NCI-H526 (cell line): ENCODE measurements at regions not wholly inside any gene's neighbourhood (a gene's known extent, or its start where the extent isn't known, plus 50 kb on each side); places are given as distances from the start of the nearest gene placed in this dataset.
"Not testable (repeated sequence)": the region's sequence is repeated elsewhere in the genome, so short reads cannot be mapped to it uniquely, and the experiment has no call there.

Experiments
- DNase-seq, 2 experiments: peaks; one replicate each; lab custom pipeline; 2025; lab: John Stamatoyannopoulos, UW

DNA sequence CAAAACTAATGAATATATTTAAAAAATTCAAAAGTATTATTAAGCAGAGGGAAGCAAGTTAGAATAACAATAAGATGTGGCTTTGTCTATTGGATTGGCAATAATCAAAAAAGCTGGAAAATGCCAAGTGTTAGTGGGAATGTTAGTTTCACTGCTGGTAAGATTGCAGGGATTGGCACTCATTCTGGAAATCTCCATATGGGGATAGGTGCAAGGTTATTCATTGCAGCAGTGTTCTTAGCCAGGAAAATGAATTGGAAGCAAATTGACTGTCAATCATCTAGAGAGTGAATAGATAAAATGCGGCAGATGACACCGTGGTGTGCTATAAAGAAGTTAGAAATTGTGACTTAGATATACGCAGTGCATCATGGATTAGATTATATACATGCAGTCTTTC, 1615.5 kb upstream of the PCDH7 start:
- no peak for DNase-seq

DNA sequence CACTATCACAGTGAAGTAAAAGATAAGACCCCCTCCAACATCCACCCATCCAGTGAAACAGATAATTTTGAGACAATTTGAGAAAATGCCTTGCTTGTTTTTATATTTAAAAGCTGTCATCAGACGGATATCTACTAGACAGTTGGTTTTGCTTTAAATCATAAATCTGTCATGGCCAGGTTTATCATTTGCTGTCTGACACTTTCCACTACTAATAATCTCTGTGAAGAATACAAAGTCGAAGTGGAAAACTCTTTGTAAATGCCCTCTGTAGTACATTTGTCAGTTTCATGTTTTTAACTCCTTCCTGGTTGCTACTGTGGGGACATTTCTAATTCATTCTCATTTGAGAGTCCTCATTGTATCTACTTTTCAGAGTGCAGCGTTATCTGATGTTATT, 1606.2 kb upstream of the PCDH7 start:
- no peak for DNase-seq

DNA sequence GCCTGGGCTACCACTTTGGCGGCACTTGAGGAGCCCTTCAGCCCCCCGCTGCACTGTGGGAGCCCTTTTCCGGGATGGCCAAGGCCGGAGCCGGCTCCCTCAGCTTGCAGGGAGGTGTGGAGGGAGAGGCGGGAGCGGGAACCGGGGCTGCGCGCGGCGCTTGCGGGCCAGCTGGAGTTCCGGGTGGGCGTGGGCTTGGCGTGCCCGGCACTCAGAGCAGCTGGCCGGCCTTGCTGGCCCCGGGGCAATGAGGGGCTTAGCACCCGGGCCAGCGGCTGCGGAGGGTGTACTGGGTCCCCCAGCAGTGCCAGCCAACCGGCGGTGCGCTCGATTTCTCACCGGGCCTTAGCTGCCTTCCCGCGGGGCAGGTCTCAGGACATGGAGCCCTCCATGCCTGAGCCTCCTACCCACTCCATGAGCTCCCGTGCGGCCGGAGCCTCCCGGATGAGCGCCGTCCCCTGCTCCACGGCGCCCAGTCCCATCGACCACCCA, 1602.9 kb upstream of the PCDH7 start:
- not testable (repeated sequence) for DNase-seq

DNA sequence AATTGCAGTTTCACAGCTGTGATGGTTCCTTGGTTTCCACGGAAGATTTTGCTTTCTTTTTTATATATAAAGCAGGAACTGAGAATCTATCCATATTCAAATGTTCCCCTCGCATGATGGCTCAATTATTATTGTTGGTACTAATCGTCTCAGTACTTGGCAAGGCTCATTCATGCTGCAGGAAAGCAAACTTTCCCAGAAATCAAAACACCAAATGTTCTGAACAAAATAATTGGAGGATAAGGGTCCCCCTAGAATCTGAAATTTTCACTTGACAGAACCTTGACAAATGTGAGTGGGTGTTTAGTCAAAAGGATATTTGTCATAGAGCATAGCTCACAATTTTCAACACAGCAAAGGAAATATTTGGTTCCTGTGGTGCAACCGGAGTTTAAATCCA, 1598.6 kb upstream of the PCDH7 start:
- DNase-seq, result no peak

DNA sequence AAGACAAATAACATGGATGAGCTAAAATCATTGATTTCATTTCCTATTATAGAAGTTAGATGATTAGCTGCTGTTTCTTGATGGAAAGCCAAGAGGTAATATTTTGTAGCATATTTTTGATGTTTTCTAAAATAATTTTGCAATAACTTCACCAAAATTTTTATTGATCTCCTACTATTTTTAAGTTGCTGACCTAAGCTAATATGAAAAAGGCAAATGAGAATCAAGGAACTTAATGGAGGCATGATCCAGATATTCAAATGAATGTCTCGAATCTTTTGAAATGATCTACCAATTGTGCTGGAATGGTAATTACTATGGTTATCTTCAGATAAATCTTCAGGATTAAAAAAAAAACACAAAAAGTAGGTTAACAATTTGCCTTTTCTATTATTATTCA, 1591.4 kb upstream of the PCDH7 start:
- DNase-seq, result no peak

DNA sequence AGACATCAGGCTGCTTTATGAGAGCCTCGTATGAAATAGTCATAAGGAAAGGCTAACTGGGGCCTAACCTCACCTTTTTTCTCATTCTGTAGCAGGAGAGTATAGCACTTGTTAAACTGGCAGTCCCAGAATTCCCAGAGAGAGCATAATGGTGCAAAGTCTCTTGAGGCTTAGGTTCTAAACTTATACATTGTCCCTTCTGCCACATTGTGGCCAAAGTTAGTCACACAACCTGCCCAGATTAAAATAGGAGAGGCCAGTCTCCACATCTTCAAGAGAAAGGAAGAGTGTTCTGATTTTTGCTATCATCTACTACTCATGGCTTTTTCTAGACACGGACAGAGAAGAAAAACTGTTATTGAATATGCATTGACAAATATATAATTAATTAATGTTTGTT, 1588.9 kb upstream of the PCDH7 start:
- DNase-seq, result no peak

DNA sequence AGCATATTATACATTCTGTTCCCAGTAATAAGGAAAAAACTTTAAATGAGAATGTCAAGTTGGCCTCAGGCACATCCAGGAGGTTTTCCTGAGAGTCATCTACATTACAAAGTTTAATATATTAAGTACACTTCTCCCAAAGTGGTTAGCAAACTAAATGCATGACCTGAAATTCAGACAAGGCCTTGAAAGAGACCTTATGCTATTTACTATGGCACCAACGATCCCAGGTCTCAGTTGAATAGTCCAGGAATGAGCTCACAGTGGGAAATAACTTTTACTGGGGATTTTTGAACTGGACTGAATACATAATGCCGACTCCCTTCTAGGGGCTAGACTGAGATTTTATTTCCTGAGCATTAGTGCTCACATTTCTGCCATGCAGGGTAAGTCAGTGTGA, 1577.5 kb upstream of the PCDH7 start:
- no peak for DNase-seq

DNA sequence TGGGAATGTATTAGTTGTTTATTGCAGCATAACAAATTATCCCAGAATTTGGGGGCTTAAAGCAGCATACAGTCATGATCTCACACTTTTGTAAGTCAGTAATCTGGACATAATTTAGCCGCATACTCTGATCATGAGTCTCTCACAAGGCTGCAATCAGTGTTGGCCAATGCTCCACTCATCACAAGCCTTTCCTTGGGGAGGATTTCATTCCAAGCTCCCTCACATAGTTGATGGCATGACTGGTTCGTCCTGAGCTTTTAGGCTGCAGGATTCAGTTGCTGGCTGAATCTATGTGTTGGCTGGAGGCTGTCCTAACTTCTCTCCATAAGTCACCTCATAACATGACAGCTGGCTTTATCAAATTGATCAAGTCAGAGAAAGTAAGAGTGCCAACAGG, 1568.6 kb upstream of the PCDH7 start:
- no peak for DNase-seq

DNA sequence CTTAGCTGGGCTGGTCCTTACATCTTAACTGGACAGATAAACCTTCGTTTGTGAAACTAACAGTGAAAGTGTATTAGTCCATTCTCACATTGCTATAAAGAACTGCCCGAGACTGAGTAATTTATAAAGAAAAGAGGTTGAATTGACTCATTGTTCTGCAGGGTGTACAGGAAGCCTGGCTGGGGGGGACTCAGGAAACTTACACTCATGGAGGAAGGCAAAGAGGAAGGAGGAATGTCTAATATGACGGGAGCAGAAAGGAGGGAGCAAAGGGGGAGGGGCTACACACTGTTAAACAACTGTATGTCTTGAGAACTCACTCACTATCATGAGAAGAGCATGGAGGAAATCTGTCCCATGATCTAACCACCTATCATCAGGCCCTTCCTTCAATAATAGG, 1566.5 kb upstream of the PCDH7 start:
- no peak for DNase-seq

DNA sequence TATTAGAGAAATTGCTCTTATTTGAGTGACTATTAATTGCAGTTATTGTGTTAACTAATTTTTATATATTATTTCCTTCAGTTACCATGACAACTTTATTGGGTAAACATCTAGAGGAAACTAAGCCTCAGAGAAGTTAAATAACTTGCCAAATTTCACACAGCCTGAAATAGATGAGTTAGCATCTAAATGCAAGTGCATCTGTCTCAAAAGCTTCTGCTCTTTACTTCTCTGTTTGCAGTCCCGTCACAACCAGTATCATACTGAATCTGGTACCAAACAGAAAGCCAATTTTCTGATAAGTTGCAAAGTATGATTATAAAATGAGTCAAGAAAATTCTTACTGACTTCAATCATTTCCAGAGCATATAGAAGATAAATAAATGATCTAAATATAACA, 1544.9 kb upstream of the PCDH7 start:
- DNase-seq, result no peak

DNA sequence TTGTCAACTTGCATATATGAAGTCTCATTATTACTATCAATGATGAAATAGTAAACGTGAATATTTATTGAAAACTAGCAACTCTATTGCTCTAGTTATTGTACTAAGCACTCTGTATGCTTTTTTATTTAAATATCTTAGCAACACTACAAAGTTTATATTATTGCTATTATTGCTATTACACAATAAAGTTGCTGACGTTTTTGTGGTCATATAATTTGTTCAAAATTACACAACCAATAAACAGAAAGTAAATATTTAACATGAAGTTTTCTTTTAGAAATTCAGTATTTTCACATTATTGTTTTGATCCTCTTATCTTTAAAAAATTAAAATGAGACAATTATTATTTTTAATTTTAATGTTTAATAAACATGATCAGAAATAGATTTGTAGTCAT, 1521.1 kb upstream of the PCDH7 start:
- DNase-seq, result no peak

DNA sequence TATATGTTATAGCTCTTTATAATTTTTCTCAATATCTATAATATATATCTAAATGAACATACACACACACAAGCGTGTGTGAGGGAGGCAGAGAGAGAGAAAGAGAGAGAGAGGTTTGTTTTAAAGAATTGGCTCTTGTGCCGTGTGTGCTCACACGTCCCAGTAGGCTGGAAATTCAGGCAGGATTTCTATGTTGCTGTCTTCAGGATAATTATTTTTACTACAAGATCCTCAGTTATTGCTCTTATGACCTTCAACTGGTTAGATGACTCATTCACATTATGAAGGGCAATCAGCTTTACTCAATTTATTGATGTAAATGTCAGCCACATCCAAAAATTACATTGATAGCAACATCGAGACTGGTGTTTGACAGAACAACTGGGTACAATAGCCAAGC, 1520.7 kb upstream of the PCDH7 start:
- DNase-seq, result no peak

DNA sequence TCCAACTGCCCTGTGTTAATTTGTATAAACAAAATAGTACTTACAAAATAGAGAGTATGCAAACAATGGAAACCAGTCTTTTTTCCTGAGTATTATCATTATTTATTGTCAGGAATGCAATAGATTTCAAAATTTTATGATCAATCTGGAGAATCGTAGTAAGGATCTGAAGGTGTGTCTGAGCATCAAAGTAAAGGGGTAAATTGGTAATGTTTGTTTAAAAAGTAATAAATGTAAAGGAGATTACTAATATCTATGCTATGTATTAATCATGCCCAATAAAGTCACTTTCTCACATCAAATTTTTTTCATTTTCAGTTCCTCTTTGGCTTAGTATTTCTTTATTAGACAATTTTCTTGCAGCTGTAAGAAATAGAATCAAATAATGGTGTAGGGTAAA, 1507.1 kb upstream of the PCDH7 start:
- DNase-seq, result no peak

DNA sequence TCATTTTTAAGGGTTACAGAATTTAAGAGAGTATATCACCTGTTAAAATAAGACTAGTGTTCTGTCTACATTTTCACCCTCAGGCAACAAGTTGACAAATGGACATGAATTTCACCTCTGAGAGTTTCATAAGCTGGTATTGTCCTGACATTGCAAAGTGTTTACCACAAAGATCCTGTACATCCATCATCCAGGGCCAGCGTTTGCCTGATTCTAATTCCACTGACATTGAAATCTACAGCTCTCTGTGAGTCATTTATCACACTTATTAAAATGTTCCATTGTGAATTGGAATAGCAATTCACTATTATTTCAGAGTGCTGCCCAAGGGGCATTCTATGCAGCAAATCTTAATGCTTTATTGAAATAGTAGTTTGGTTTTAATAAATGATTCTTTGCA, 1499.4 kb upstream of the PCDH7 start:
- no peak for DNase-seq

DNA sequence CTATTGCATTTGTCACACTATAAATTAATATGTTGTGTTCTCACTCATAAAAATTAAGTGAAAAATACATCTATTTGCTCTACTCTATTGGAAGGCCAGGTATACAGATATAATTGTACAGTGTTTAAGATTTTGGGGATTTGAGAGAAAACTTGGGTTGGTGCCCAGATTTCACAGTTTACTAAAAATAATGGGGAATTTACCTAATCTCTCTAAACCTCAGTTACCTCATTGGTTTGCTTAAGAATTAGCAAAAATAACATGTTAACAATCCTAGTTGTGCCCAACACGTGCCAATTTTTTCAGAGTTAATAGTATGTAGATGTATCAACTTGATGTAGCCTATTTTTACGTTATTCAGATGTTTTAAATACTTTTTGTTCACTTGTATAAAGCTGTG, 1495.3 kb upstream of the PCDH7 start:
- no peak for DNase-seq

DNA sequence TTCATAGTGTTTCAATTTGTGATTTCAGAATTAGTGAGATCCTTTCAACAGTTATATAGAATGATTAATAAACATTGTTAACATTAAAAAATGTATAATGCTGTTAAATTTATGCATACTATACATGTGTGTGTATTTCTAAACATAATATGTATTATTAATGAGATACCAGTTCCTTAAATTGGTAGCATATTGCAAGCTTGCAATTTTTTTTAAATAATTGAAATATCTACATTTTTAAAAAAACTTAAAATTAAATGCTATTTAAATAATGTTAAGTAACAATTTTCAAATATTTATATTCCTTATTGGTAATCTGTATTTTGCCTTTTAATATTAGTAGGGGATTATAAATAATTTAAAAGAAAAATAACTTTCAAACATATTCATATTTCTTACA, 1479.5 kb upstream of the PCDH7 start:
- DNase-seq, result no peak

DNA sequence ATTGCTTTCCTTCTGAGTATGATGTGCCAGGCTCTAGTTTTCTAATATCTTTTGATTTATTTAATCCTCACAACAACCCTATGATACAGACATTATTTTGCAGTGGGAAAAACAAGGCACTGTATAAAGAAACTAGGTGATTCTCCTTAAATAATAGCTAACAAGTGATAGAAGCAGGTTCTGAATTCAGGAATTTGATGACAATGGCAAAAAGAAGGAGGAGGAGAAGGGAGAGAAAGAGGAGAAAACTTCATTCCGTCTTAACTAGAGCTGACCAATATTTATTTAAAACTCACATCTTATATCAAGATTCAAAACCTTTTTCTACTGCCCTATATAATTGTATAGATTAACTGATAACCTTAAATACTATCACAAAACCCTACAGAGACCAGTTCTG, 1477.1 kb upstream of the PCDH7 start:
- no peak for DNase-seq

DNA sequence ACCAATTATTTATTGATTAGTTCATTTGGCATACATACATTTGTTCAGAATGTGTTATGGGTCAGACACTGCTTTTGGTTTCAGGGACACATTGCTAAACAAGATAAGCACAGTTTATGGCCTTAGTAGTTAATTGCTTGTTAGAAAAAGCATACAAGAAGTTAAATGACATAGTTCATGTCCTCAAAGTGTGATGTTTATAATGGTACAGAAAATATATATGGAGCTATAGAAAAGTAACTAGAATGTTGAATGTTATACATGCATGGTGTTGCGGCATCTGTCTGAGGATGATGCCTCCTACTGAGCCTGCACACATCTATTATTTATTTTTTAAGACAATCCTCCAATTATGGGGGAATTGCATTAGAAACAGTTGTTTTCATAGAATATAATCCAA, 1476.3 kb upstream of the PCDH7 start:
- no peak for DNase-seq

DNA sequence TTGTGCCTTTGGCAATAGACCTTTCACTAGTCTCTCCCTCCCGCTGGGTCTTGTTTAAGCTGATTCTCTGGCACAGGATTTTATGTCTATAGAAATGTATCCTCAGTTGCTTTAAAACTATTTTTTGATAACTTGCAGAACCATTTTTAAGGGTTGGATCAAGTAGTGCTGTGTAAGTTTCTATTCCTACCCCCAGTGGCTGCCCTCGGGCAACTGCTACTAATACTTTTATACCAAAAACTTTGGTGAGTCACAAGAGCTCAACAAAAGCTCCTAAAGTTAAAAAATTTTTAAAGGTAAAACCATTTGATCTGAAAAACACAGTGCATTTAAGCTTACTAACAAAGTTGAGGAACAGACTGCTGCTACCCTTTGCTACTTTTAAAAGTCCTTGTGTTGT, 1460.6 kb upstream of the PCDH7 start:
- no peak for DNase-seq

DNA sequence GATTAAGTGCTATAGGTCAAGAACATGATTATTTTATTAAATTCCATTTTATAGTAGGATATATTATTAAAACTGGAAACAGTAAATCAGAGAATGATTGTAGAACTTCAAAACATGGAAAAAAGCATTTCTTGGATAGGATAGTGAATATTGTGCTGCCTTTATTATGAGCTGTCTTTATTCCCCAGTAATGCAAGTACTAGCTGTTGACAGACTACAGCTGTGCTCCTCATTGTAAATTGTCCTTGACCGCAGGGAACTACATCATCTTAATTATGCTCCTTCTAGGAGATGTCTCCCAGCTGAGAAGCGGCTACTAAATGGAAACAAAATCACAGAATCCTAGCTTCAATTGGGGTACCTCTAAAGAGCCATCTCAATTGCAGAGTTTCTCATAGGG, 1457.2 kb upstream of the PCDH7 start:
- no peak for DNase-seq

DNA sequence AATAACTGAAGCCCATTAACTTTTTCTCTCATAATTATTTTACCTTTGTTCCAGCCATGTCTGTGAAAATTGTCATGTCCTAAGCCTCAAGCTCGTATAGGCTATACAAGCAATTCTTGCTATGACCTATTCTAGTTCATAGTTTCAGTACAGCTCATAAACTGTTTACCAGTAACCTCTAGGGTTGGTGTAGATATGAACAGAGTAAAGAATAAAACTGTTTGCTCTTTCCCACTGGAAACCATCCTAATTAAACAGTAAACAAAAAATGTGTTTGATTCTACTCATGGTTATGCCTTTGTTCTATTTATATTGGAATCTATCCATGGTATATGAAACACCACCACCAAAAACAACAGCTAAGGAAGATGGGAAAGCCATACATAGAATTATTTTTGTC, 1444.0 kb upstream of the PCDH7 start:
- no peak for DNase-seq

DNA sequence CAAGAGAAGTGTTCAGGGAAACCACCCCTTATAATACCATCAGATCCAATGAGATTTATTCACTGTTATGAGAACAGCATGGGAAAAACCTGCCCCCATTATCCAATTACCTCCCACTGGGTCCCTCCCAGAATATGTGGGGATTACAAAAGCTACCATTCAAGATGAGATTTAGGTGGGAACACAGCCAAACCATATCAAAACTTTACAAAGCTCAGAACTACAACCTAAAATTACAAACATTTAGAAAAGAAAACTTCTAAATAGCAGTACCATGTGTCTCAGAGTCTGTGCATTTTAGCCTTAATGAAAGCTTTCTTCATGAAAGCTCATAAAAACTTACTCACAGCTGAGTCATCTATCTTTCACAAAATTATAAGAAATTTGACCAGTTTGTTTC, 1442.8 kb upstream of the PCDH7 start:
- no peak for DNase-seq

DNA sequence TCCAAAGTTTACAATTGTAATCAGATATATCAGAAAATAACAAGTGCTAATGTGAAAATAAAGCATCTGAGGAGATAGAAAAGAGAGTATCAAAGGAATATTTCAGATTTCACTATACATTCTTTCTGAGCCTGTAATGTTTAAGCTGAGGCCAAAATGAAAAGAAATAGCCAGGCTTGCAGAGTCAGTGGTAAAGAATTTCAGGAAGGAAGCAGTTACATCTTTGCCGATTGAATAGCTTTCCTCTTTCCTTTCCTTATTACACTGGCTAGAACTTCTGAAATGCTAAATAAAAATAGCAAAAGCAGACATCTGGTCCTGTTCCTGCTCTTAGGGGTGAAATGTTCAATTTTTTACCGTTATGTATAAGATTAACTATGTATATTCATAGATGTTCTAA, 1441.6 kb upstream of the PCDH7 start:
- no peak for DNase-seq

DNA sequence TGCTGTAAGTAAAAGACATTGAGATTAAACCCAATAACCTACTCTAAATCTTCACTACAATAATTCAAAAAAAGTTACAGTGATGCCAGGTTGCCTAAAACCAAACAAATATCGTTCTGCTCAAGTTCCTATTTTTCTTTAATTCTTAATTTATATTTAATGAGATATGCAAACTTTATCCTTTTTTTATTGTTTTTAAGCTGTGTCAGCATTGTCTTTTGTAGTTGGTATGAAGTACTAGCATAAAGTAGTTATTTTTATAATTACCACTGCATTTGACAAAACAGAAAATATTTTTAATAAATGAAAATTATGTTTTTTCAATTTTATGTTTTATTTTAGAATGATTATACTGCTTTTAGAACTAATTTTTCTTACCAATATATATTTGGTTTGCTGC, 1431.1 kb upstream of the PCDH7 start:
- no peak for DNase-seq

DNA sequence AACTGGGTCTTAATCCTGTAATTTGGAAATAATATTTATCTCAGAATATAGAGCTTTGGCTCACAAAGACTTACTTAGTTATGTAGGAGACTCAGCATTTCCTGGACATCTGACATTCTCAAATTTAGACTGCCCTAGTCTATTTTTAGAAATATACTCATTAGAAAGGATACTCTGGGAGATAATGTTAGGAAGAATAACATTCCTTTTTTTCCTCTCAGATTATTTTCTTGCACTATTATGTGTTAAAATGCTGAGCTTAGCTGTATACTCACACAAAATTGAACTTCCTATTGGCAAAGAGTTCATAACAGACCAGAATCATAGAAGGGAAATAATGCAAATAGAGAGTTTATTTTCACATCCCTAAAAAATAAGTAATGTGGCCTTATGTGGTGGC, 1424.9 kb upstream of the PCDH7 start:
- DNase-seq, result no peak
